NCI-H2107 treated with DMSO at 0.1 percent for 48 hours (cell line): ENCODE measurements at regions not wholly inside any gene's neighbourhood (a gene's known extent, or its start where the extent isn't known, plus 50 kb on each side); places are given as distances from the start of the nearest gene placed in this dataset.
"Not testable (repeated sequence)": the region's sequence is repeated elsewhere in the genome, so short reads cannot be mapped to it uniquely, and the experiment has no call there.

ENCODE experiments used
- DNase-seq: peaks from one replicate; lab custom pipeline; 2025; ENCODE audit not compliant: unreplicated experiment; lab: John Stamatoyannopoulos, UW

DNA sequence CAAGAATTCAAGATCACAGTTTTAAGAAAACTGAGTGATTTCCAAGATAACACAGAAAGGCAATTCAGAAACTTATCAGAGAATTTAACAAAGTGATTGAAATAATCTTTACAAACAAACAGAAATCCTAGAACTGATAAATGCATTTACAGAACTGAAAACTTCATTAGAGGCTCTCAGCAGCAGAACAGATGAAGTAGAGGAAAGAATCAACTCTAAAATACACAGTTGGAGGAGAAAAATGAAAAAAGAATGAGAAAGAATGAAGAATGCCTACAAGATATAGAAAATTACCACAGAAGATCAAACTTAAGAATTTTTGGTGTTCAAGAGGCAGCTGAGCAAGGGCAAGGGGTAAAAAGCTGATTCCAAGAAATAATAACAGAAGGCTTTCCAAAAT, 168.8 kb downstream of the POLR2M start:
- DNase-seq: no peak

DNA sequence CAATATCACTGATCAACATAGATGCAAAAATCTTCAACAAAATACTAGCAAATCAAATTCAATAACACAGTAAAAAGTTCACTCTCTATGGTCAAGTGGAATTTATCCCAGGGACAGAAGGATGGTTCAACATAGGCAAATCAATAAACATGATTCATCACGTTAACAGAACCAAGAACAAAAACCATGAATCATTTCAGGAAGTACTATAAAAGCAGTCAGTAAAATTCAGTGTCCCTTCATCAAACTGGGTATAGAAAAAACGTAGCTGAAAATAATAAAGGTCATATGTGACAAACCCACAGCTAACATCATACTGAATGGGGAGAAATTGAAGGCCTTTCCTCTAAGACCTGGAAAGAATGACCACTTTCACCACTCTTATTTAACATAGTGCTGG, 172.1 kb downstream of the POLR2M start:
- no peak for DNase-seq

DNA sequence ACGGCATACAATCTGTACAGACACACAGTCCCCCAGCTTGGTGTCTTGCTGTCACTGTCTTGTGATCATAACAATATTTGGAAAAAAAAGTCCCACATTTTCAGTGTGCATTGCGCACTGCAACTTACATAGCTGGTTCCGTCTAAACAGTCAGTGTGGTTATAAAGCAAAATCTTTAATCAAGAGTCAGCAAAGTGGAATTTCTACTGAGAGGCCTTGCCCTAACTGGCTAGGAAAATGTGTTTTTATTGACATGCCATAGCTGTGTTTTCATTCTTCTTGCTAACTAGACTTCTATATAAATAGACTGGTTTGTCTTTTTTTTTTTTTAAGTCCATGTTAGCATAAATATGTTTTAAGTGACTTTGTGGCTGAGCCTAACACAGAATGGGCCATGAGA, 174.8 kb downstream of the POLR2M start:
- DNase-seq: no peak

DNA sequence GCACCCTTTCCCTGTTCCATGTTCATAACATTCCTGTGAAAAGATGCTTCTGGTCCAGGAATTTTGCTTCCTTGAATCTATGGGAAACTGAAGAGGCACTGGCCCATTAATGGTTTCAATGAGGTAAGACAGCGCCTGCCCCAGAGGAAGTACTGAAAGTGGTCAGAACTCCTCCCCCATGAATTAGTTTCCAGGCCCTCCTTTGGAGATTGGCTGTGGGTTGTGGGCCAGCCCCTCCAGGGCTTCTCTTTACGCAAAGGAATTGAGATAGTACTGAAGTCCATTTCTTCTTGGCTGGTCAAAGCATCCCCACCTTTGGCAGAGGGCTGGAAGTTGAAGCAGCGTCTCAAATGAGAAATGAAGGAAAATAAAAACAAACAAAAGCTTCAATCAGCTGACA, 175.5 kb downstream of the POLR2M start:
- no peak for DNase-seq

DNA sequence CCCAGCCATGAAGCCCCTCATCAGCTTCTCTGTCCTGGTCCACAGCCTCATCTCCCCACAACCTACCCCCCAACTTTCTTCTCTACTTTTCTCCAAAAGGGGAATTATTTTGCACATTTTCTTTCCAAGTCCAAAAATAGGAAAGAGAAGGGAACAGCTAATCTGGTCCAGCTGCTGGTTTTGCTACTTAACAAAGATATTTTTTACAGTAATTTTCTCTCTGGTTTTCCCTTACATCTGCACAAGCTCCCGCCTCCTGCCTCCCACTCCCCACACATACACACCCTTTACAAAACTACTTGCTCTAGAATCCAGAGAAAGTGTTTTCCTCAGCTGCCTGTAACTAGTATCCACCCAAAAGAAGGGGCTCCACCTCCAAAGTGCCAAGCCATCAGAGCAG, 177.2 kb downstream of the POLR2M start:
- DNase-seq: no peak

DNA sequence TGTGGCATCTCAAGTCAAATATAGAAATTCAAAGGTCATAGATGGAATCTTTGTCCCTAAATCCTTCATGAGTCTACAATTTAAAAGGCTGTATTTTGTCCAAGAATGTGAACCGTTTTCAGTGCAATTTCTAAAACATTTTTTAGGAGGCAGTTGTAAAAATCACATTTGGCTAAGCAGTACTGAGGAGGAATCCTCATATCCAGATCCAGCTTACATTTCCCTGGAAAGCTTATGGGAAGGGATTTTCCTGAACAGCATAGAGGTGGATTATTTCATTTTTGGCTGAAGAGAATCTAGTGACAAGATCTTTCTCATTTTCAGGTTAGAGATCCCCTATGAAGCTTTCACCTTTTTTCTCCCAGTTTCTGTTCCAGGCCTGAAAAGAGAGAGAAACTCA, 178.4 kb downstream of the POLR2M start:
- no peak for DNase-seq

DNA sequence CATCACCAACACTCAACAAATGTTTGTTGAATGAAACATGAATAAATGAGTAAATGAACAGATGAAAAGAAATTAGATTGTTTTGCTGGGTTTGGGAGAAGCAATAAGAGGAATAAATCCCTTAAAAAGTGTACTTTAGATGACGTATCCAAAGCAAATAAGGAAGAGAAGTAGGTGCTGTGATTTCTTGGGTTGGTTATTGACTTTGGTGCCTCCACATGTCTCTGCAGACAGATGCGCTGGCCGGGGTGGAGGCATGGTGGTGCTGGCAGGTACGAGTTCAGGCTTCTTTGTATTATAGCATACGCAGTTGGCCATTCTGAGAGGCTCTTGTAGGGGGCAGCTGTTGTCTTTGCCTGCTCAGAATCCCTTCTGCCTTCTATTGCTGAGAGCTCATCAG, 178.9 kb downstream of the POLR2M start:
- DNase-seq: no peak

DNA sequence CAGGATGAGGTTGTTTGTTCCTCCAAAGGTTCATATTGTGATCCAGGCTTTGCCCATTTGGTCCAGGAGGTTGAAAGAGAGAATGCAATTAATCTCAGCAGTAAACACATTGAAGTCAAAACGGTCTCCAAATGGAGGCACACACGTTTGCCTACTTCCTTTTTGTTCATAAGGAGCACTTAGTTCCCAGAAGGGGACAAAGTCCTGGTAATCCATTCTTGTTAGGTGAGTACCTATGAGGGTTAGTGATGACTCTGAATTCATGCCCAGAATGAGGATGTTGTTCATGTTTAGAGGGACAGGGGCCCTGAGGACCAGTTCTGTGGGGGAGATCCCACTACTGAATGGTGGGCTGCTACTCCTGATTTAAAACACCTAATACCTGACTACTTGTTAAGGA, 177.7 kb downstream of the ALDH1A2 start:
- no peak for DNase-seq

DNA sequence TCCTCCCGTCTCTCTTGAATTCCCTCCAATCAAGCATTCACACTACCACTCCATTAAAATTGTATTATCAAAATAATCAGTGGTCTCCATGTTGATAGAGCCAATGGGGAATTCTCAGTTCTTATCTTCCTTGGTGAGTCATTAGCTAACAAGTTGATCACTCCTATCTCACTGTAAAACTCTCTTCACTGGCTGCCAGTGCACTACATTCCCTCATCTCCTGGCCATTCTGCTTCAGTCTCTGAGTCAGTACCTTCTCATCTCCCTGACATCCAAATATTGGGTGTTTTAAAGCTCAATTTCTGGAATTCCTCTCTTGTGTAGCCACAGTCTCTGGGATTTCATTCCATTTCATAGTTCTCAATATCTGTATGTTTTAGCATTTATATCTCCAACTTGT, 175.2 kb downstream of the ALDH1A2 start:
- DNase-seq: no peak

DNA sequence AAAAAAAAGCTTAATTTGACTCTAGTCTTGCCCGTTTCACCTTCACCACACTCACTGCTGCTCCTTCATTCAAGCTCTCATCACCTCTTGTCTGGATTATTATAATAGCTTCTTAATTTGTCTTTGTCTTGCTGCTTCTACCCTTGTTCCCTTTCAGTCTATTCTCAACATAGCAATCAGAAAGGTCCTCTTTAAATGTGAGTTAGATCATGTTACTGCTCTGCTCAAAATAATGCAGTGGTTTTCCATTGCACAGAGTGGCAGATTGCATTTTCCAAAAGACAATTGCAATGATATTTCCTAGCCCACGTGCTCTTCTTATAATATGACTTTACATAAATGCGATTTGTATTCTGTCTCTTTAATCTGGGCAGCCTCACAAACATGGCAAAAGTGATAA, 174.6 kb downstream of the ALDH1A2 start:
- peak; percentile 1 for DNase-seq

DNA sequence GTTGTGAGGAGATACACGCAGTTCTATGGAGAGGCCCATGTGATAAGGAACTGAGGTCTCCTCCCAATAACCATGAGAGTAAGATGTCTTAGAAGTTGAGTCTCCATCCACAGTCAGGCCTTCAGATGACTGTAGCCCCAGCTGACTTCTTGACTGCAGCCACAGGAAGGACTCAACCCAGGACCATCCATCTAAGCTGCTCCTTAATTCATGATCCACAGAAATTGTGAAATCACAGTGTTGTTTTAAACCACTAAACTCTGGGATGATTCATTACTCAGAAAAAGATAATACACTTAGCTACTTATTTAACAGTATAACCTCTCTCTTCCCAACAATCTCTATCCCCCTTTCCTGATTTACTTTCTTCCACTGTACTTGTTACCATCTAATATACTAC, 173.3 kb downstream of the ALDH1A2 start:
- DNase-seq: no peak

DNA sequence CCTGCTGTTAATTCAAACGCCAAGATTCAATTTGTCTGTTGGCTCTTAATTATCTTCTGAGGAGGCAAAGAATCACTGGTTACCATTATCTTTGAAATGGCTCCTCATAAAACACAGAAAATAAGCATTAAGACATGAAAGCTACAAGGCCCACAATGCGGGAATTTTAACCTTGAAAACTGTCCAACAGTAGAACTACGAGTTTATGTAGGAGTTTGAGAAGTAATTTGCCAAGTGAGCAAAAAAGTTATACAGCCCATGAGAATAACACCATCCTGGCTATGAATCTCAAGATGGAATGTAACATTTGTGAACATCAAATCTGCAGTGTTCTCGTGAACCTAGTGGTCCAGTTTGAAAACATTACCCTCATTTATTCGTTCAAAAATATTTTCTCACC, 172.5 kb downstream of the ALDH1A2 start:
- DNase-seq: no peak

DNA sequence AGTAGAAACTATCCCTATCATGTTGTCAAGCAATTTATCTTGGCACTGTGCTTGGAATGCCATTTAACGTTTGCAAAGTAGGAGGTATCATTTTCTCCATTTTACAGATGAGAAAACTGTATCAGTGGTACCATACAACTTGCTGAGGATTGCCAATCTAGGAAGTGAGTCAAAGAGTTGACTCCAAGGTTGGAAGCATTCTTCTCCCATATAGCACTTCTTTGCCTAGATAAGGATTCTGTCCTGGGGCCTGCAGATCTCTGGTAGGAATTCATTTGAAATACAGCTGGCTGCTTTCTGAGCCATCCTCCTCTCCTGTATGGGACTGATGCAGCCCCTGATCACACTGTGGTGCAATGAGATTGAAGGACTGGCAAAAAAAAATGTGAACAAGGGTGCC, 170.2 kb downstream of the ALDH1A2 start:
- DNase-seq: no peak

DNA sequence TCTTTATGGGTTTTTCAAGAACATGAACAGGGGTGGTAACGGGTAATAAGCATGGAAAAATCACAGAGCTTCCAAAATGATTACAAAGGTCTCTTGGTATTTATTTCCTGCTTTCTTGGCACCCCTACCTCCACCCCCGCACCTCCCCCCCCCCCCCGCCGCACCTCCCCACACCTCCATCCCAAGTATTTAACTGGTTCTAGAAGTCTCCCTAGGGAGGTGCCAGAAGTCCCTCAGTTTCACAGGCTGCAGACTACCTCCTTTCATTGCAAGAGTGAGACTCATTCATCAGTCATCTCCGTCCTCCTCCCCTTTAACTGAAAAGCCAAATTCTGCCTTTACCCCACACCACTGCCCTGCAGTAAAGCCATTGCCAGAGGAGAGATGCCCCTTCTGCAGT, 169.4 kb downstream of the ALDH1A2 start:
- no peak for DNase-seq

DNA sequence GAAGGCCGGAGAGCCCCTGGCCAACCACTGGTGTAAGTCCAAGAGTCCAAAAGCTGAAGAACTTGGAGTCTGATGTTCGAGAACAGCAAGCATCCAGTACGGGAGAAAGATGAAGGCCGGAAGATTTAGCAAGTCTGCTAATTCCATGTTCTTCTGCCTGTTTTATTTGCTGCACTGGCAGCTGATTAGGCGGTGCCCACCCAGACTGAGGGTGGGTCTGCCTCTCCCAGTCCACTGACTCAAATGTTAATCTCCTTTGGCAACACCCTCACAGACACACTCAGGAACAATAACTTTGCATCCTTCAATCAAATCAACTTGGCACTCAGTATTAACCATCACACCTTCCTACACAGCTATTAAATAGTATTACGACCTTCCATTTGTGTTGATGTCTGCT, 168.6 kb downstream of the ALDH1A2 start:
- DNase-seq: not testable (repeated sequence)

DNA sequence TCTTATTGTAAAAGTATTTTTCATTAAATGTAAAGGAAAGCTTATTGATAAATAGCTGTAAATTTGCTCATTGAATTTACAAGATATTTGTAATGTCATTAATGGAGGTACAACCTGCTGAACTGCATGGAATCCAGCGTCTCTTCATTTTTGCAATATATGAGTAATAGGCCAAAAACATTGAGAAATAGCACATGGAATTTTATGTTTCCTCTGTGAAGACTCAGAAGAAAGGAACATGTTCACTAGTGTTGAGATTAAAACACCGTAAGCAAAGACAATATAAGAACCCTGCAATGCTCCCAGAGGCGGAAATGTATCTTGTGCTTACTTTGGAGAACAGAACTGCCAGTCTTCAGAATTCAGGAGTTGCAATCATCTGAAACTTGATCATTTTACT, 167.6 kb downstream of the ALDH1A2 start:
- DNase-seq: no peak

DNA sequence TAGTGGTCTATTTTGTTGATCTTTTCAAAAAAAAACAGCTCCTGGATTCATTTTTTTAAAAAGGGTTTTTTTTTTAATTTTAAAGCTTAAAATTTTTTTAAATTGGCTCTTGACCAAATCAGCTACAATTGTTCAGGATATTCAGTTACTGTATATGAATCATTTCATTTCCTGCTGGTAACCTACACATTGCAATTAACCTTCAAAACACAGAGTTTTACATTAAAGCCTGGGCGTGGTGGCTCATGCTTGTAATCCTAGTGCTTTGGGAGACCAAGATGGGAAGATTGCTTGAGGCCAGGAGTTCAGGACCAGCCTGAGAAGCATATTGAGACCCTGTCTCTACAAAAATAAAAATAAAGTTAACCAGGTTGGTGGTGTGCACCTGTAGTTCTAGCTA, 163.4 kb downstream of the ALDH1A2 start:
- no peak for DNase-seq
